SU-DHL-6 (cell line): ENCODE measurements at regions not wholly inside any gene's neighbourhood (a gene's known extent, or its start where the extent isn't known, plus 50 kb on each side); places are given as distances from the start of the nearest gene placed in this dataset.

ENCODE experiments used
- EZH2phosphoT487 ChIP-seq: fragments of 200-600 bp; sonication (generic), shearing (Covaris generic); conservative IDR thresholded peaks from 2 replicates; pipeline ENCODE4 v1.6.1; 2018; ENCODE audit warnings: mild to moderate bottlenecking, antibody characterized with exemption, low read length, moderate library complexity, mixed read lengths
- TF ChIP-seq, protein P1 (sequence below): fragments of 200-600 bp; sonication (generic); IDR thresholded peaks from one replicate; pipeline ENCODE4 v1.5.1; 2017; ENCODE audit warnings: antibody characterized with exemption, mild to moderate bottlenecking, low read length, moderate library complexity; ENCODE audit not compliant: insufficient read depth, poor library complexity, severe bottlenecking

GRCh38 chr1:68696221-68696620, 199.3 kb upstream of the DEPDC1 start:
- TF ChIP-seq, protein P1, sequence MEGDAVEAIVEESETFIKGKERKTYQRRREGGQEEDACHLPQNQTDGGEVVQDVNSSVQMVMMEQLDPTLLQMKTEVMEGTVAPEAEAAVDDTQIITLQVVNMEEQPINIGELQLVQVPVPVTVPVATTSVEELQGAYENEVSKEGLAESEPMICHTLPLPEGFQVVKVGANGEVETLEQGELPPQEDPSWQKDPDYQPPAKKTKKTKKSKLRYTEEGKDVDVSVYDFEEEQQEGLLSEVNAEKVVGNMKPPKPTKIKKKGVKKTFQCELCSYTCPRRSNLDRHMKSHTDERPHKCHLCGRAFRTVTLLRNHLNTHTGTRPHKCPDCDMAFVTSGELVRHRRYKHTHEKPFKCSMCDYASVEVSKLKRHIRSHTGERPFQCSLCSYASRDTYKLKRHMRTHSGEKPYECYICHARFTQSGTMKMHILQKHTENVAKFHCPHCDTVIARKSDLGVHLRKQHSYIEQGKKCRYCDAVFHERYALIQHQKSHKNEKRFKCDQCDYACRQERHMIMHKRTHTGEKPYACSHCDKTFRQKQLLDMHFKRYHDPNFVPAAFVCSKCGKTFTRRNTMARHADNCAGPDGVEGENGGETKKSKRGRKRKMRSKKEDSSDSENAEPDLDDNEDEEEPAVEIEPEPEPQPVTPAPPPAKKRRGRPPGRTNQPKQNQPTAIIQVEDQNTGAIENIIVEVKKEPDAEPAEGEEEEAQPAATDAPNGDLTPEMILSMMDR: no peak
- no peak for TF ChIP-seq EZH2phosphoT487
